ENCODE measurements at regions not wholly inside any gene's neighbourhood (a gene's known extent, or its start where the extent isn't known, plus 50 kb on each side); places are given as distances from the start of the nearest gene placed in this dataset.

GRCh38 chr14:101250336-101250947 lies 310.9 kb upstream of the DIO3 start:
- TF ChIP-seq FOS (IDR thresholded peaks at IDR 0.05; ENCODE audit: borderline replicate concordance, insufficient read depth, low read length) (no peak), POLR2AphosphoS5 (IDR thresholded peaks at IDR 0.05; ENCODE audit: insufficient read depth, low read depth, low read length) (no peak), CTCF (IDR thresholded peaks at IDR 0.05; ENCODE audit: extremely low read depth in 1 of 2, insufficient read depth in 1 of 2, low read depth in 1 of 2, low read length in 2 of 2) (no peak)

Data from endothelial cell of umbilical vein (primary cell).